ENCODE measurements at regions not wholly inside any gene's neighbourhood (a gene's known extent, or its start where the extent isn't known, plus 50 kb on each side); places are given as distances from the start of the nearest gene placed in this dataset.

- H3K9me3 ChIP-seq = peaks cover 0 to 3% (median 0%) of the 10 kb centered on the region in 3 donors
- TF ChIP-seq, protein P1, sequence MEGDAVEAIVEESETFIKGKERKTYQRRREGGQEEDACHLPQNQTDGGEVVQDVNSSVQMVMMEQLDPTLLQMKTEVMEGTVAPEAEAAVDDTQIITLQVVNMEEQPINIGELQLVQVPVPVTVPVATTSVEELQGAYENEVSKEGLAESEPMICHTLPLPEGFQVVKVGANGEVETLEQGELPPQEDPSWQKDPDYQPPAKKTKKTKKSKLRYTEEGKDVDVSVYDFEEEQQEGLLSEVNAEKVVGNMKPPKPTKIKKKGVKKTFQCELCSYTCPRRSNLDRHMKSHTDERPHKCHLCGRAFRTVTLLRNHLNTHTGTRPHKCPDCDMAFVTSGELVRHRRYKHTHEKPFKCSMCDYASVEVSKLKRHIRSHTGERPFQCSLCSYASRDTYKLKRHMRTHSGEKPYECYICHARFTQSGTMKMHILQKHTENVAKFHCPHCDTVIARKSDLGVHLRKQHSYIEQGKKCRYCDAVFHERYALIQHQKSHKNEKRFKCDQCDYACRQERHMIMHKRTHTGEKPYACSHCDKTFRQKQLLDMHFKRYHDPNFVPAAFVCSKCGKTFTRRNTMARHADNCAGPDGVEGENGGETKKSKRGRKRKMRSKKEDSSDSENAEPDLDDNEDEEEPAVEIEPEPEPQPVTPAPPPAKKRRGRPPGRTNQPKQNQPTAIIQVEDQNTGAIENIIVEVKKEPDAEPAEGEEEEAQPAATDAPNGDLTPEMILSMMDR (IDR thresholded peaks at IDR 0.05) = no peak
- H3K4me1 ChIP-seq = no peaks in the 10 kb centered on the region
- H3K36me3 ChIP-seq = no peaks in the 10 kb centered on the region
- intact Hi-C loops (cut with DNase I; ENCODE audit: low total_unique reads) = no loop called here
- no peak for DNase-seq
- no peak overlapping the region for H3K4me3 ChIP-seq
- H3K27me3 ChIP-seq = no peaks in the 10 kb centered on the region
- H3K27ac ChIP-seq = no peak overlapping the region
Measured at GRCh38 chr16:72442385-72443158, 270.6 kb upstream of the PMFBP1 start.

DNA sequence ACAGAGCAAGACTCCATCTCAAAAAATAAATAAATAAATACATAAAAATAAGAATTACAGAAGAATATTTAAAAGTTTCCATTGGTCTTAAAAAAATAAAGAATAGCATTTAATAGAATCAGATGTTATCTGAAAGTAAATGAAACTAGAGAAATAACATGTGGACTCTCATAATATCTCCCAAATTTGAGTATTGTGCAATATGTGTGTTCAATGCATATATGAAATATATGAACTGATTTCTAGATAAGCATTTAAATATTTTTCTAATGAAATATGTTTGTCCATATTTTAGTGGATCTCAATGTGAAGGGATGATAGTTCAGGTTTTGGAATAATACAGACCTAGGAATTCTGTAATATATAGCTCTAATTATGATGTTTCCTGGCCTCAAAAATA lies 265.9 kb upstream of the PMFBP1 start:
- Histone ChIP-seq H3K4me1 (no peaks in the 10 kb centered on the region), H3K27me3 (no peaks in the 10 kb centered on the region), H3K27ac (no peak overlapping the region), H3K36me3 (no peaks in the 10 kb centered on the region), H3K9me3 (peaks cover 0 to 10% (median 5%) of the 10 kb centered on the region in 3 donors), H3K4me3 (no peak overlapping the region)
- intact Hi-C loops (cut with DNase I; ENCODE audit: low total_unique reads) = no loop called here
- no peak for DNase-seq
- TF ChIP-seq, protein P1 (IDR thresholded peaks at IDR 0.05) = no peak

- no peak for DNase-seq
- TF ChIP-seq, protein P1 (IDR thresholded peaks at IDR 0.05) = no peak
- Histone ChIP-seq H3K27me3 (no peaks in the 10 kb centered on the region), H3K36me3 (no peaks in the 10 kb centered on the region), H3K27ac (no peak overlapping the region), H3K9me3 (peaks cover 0 to 10% (median 5%) of the 10 kb centered on the region in 3 donors), H3K4me1 (no peaks in the 10 kb centered on the region), H3K4me3 (no peak overlapping the region)
- intact Hi-C loops (cut with DNase I; ENCODE audit: low total_unique reads) = no loop called here
Measured at GRCh38 chr16:72434159-72434558, 262.2 kb upstream of the PMFBP1 start.

GRCh38 chr16:72430121-72430520 lies 258.2 kb upstream of the PMFBP1 start:
- Histone ChIP-seq H3K4me3 (no peak overlapping the region), H3K27me3 (no peaks in the 10 kb centered on the region), H3K36me3 (no peaks in the 10 kb centered on the region), H3K9me3 (peaks cover 0 to 9% (median 5%) of the 10 kb centered on the region in 3 donors), H3K4me1 (no peaks in the 10 kb centered on the region), H3K27ac (no peak overlapping the region)
- TF ChIP-seq, protein P1 (IDR thresholded peaks at IDR 0.05) = no peak
- no peak for DNase-seq
- intact Hi-C loops (cut with DNase I; ENCODE audit: low total_unique reads) = no loop called here

- intact Hi-C loops (cut with DNase I; ENCODE audit: low total_unique reads) = no loop called here
- DNase-seq = no peak
- Histone ChIP-seq H3K36me3 (no peaks in the 10 kb centered on the region), H3K9me3 (peaks cover 0 to 5% (median 5%) of the 10 kb centered on the region in 3 donors), H3K4me1 (no peaks in the 10 kb centered on the region), H3K27ac (no peak overlapping the region), H3K27me3 (no peaks in the 10 kb centered on the region), H3K4me3 (no peak overlapping the region)
- TF ChIP-seq, protein P1 (IDR thresholded peaks at IDR 0.05) = no peak
Measured at GRCh38 chr16:72429671-72430081, 257.7 kb upstream of the PMFBP1 start.

Measured in tibial artery (tissue), 4 donors.